ENCODE measurements at regions not wholly inside any gene's neighbourhood (a gene's known extent, or its start where the extent isn't known, plus 50 kb on each side); places are given as distances from the start of the nearest gene placed in this dataset.
"Not testable (repeated sequence)": the region's sequence is repeated elsewhere in the genome, so short reads cannot be mapped to it uniquely, and the experiment has no call there.

DNA sequence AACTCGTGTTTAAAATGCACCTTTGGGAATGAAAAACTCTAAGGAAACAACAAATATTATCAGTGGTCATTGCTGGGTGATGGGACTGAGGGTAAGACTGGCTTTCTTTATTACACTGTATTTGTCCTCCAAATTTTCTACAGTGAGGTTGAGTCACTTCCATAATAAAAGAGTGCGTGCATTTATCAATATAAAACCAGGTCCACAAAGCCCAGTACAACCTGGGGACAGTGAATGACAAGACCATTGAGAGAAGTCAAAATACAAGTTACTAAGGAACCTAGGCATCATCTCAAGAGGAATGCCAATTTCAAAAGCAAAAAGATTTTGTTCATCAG is 76.4 kb downstream of the MAGED4 start:
- no peak for DNase-seq (ENCODE audit: low spot score)

GRCh38 chrX:52261463-52262194 is 76.9 kb downstream of the MAGED4 start:
- DNase-seq (ENCODE audit: low spot score): peak; percentile 31

GRCh38 chrX:52262195-52262546 is 77.5 kb downstream of the MAGED4 start:
- no peak for DNase-seq (ENCODE audit: low spot score)

DNA sequence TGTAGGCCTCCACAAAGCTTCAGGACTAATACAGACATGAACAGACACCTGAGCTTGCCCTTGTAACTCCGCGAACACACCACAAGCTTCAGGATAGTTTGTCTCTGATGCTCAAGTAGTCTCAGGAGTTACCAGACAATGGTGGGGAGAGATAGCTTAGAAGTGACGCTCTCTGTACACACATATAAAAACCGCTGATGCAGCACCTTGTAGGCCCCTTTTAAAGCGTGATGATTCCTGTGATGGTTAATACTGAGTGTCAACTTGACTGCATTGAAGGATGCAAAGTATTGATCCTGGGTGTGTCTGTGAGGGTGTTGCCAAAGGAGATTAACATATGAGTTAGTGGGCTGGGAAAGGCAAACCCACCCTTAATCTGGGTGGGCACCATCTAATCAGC is 78.7 kb downstream of the MAGED4 start:
- DNase-seq (ENCODE audit: low spot score): no peak

- DNase-seq (ENCODE audit: low spot score): no peak
These were observed 81.0 kb downstream of the MAGED4 start for GRCh38 chrX:52265713-52266112.

DNA sequence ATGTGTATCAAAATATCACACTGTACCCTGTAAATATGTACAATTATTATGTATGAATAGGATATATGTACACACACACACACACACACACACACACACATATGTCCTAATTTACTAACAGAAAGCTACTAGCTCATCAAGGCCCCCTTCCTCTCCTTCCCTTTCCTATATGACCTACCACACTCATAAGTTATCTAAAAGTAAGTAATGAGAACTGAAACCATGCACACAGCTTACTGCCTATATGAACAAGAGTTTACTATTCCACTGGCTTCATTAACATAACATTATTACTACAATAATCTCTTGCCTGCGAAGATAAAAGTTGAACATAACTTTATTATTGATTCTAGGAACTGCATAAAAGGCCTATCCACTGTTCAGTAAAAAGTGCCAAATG is 83.8 kb downstream of the MAGED4 start:
- not testable (repeated sequence) for DNase-seq (ENCODE audit: low spot score)

DNA sequence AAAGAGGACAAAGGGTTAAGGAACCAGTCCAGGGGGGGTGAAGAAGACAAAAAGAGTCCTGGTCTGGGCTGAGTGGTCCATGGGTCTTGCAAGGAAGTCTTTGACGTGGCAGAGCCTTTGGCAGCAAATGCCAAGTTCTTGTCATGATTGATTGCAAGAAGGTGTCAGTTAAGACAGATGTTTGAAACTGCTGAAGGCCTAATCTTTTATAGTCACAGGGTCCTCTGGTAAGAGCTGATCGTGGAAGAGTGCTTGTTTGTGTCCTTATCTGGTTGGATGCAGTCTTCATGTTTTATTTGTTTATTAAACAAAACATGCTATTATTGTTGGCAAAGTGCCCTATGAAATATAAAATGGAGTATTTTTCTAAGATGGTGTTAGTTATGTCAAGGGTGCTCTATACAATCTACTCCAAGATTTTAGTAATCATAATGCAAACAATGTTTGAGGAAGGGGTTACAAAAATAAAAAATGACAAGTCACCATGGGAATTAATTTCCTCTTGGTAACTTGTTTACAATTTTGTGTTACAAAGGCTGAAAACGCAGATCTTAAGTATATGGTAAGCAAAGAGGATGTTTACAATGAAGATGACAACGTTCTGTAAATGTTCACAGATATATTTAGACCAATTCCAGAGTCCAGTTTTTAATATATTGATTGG is 85.9 kb downstream of the MAGED4 start:
- no peak for DNase-seq (ENCODE audit: low spot score)

GRCh38 chrX:52271206-52271605 is 86.5 kb downstream of the MAGED4 start:
- DNase-seq (ENCODE audit: low spot score): no peak

- no peak for DNase-seq (ENCODE audit: low spot score)
These were observed 91.2 kb upstream of the XAGE2 start for GRCh38 chrX:52277666-52278065.

DNA sequence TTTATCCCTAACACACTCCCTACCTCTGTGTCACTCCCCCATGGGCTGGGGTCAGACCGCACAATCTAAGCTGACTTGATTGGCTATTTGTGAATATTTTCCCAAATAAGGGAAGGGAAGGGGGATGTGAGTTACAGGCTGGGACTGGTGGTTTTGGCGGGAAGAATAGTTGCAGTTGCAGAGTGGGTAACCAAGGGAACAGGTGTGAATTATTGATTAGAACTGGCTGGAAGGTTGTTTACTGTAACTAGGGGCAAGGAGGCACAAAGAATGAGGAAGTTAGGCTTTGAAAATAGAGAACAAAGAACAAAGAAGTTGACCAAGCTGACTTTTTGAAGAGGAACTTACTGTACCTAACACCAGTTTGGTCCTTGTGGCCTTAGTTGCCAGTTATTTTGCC is 88.0 kb upstream of the XAGE2 start:
- DNase-seq (ENCODE audit: low spot score): no peak

- no peak for DNase-seq (ENCODE audit: low spot score)
These were observed 84.0 kb upstream of the XAGE2 start for GRCh38 chrX:52284865-52285264.

GRCh38 chrX:52298968-52299367 is 69.9 kb upstream of the XAGE2 start:
- not testable (repeated sequence) for DNase-seq (ENCODE audit: low spot score)

- not testable (repeated sequence) for DNase-seq (ENCODE audit: low spot score)
These were observed 60.3 kb upstream of the XAGE2 start for GRCh38 chrX:52308532-52308931.

Measured in HuH-7.5 (cell line).